DND-41 (cell line): ENCODE measurements at regions not wholly inside any gene's neighbourhood (a gene's known extent, or its start where the extent isn't known, plus 50 kb on each side); places are given as distances from the start of the nearest gene placed in this dataset.

Experiments used
- CTCF ChIP-seq: IDR thresholded peaks from 2 replicates; pipeline ENCODE4 v1.5.1; 2012; ENCODE audit warnings: borderline replicate concordance, low read length, moderate library complexity, mild to moderate bottlenecking; ENCODE audit not compliant: poor library complexity, severe bottlenecking; ENCODE audit errors: extremely low read depth
- EZH2 ChIP-seq: IDR thresholded peaks from 3 replicates; pipeline ENCODE4 v1.6.1; 2012; ENCODE audit warnings: borderline replicate concordance, low read depth, mild to moderate bottlenecking, moderate library complexity, low read length, inconsistent platforms; ENCODE audit not compliant: severe bottlenecking

DNA sequence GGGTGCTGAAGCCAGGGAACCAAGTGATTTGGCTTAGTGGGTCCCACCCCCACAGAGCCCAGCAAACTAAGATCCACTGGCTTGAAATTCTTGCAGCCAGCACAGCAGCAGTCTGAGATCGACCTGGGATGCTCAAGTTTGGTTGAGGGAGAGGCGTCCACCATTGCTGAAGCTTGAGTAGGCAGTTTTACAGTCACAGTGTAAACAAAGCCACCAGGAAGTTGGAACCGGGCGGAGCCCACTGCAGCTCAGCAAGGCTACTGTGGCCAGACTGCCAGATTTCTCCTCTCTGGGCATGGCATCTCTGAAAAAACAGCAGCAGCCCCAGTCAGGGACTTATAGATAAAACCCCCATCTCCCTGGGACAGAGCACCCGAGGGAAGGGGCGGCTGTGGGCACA is 424.1 kb upstream of the TENM4 start:
- TF ChIP-seq CTCF: no peak
- TF ChIP-seq EZH2: no peak
